ENCODE measurements at regions not wholly inside any gene's neighbourhood (a gene's known extent, or its start where the extent isn't known, plus 50 kb on each side); places are given as distances from the start of the nearest gene placed in this dataset.

DNA sequence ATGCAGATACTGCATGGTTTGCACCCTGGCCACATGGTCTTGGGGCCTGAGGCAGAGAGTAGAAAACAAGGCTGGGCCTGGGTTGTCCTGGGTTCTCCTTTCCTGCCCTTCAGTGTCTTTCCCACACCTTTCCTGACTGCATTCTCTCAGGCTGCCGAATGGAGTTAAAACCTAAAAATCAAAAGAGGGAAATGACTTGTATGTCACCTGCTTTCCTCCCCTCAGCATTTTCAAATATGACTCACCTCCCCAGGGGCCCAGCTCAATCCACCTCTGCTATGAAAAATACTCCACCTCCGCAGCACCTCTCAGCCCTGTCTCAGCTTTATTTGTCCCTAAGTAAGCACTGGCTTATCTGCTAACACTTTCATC is 457.8 kb upstream of the MEX3C start:
- TF ChIP-seq, protein P1, sequence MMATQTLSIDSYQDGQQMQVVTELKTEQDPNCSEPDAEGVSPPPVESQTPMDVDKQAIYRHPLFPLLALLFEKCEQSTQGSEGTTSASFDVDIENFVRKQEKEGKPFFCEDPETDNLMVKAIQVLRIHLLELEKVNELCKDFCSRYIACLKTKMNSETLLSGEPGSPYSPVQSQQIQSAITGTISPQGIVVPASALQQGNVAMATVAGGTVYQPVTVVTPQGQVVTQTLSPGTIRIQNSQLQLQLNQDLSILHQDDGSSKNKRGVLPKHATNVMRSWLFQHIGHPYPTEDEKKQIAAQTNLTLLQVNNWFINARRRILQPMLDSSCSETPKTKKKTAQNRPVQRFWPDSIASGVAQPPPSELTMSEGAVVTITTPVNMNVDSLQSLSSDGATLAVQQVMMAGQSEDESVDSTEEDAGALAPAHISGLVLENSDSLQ (IDR thresholded peaks at IDR 0.05) = no peak
- TF ChIP-seq FOXM1 (IDR thresholded peaks at IDR 0.05; ENCODE audit: borderline replicate concordance) = no peak
- no peak for TF ChIP-seq BHLHE40 (IDR thresholded peaks at IDR 0.05; ENCODE audit: borderline replicate concordance)
- no peak for TF ChIP-seq ELF4 (IDR thresholded peaks at IDR 0.05)
